ENCODE measurements at regions not wholly inside any gene's neighbourhood (a gene's known extent, or its start where the extent isn't known, plus 50 kb on each side); places are given as distances from the start of the nearest gene placed in this dataset.

- DNase-seq, result no peak
Observed at GRCh38 chr4:146998157-146998556, 52.5 kb upstream of the TTC29 start.

GRCh38 chr4:147003956-147004809 is 58.5 kb upstream of the TTC29 start:
- no peak for DNase-seq

- no peak for DNase-seq
Observed at GRCh38 chr4:147006229-147006628, 60.6 kb upstream of the TTC29 start.

- no peak for DNase-seq
Observed at GRCh38 chr4:147009875-147010274, 64.2 kb upstream of the TTC29 start.

GRCh38 chr4:147011411-147011810 is 65.7 kb upstream of the TTC29 start:
- DNase-seq, result no peak

GRCh38 chr4:147012059-147012707 is 66.5 kb upstream of the TTC29 start:
- no peak for DNase-seq

- no peak for DNase-seq
Observed at GRCh38 chr4:147014946-147015345, 69.3 kb upstream of the TTC29 start.

- DNase-seq, result no peak
Observed at GRCh38 chr4:147015491-147015890, 69.8 kb upstream of the TTC29 start.

GRCh38 chr4:147017081-147017480 is 71.4 kb upstream of the TTC29 start:
- no peak for DNase-seq

- peak; percentile 75 for DNase-seq
Observed at GRCh38 chr4:147019091-147019490, 73.4 kb upstream of the TTC29 start.

- DNase-seq, result no peak
Observed at GRCh38 chr4:147020456-147020855, 74.8 kb upstream of the TTC29 start.

GRCh38 chr4:147025042-147025441 is 79.4 kb upstream of the TTC29 start:
- no peak for DNase-seq

GRCh38 chr4:147029296-147029695 is 83.6 kb upstream of the TTC29 start:
- peak; percentile 73 for DNase-seq

GRCh38 chr4:147034372-147034771 is 88.7 kb upstream of the TTC29 start:
- peak; percentile 6 for DNase-seq

GRCh38 chr4:147037069-147037468 is 91.4 kb upstream of the TTC29 start:
- no peak for DNase-seq

GRCh38 chr4:147039976-147040575 is 94.4 kb upstream of the TTC29 start:
- no peak for DNase-seq

GRCh38 chr4:147040874-147041273 is 95.2 kb upstream of the TTC29 start:
- DNase-seq, result no peak

GRCh38 chr4:147041376-147041775 is 95.7 kb upstream of the TTC29 start:
- no peak for DNase-seq

- no peak for DNase-seq
Observed at GRCh38 chr4:147042046-147042445, 96.4 kb upstream of the TTC29 start.

GRCh38 chr4:147044241-147044640 is 98.6 kb upstream of the TTC29 start:
- DNase-seq, result peak; percentile 24

- no peak for DNase-seq
Observed at GRCh38 chr4:147049946-147050345, 104.3 kb upstream of the TTC29 start.

- no peak for DNase-seq
Observed at GRCh38 chr4:147050356-147050765, 104.7 kb upstream of the TTC29 start.

- DNase-seq, result peak; percentile 66
Observed at GRCh38 chr4:147052361-147052760, 106.7 kb upstream of the TTC29 start.

Measured in DMS53 (cell line).